Stimulated activated CD4-positive, alpha-beta T cell treated with anti-CD3 and anti-CD28 coated beads, Interleukin-12 subunit alpha, Interleukin-12 subunit beta, amount 100 ng/mL, for 48 hours (primary cell): ENCODE measurements at regions not wholly inside any gene's neighbourhood (a gene's known extent, or its start where the extent isn't known, plus 50 kb on each side); places are given as distances from the start of the nearest gene placed in this dataset.
A peak's percentile ranks its signal among the peaks of the same experiment; 100 is the strongest.
"Not testable (repeated sequence)": the region's sequence is repeated elsewhere in the genome, so short reads cannot be mapped to it uniquely, and the experiment has no call there.

Experiments used
- DNase-seq, 3 donors: peaks; one replicate each; pipeline ENCODE4 v3.0.0-alpha.2; 2020; ENCODE audit warnings: low read depth in 2 of 3, low spot score in 1 of 3

- no peak for DNase-seq
These were observed 101.3 kb downstream of the AKAP11 start for GRCh38 chr13:42373048-42373812.

- no peak for DNase-seq
These were observed 103.7 kb downstream of the AKAP11 start for GRCh38 chr13:42375663-42376062.

- DNase-seq = no peak
These were observed 105.9 kb downstream of the AKAP11 start for GRCh38 chr13:42377640-42378382.

GRCh38 chr13:42378383-42378780, 106.4 kb downstream of the AKAP11 start:
- DNase-seq = no peak

- DNase-seq = no peak
These were observed 107.3 kb downstream of the AKAP11 start for GRCh38 chr13:42379241-42379640.

GRCh38 chr13:42380420-42381164, 108.6 kb downstream of the AKAP11 start:
- no peak for DNase-seq

GRCh38 chr13:42381165-42381425, 109.1 kb downstream of the AKAP11 start:
- DNase-seq = no peak

GRCh38 chr13:42381426-42381825, 109.5 kb downstream of the AKAP11 start:
- DNase-seq = not testable (repeated sequence)

GRCh38 chr13:42383025-42383424, 111.1 kb downstream of the AKAP11 start:
- DNase-seq = no peak

GRCh38 chr13:42384265-42384664, 112.3 kb downstream of the AKAP11 start:
- no peak for DNase-seq

- no peak for DNase-seq
These were observed 116.4 kb downstream of the AKAP11 start for GRCh38 chr13:42388326-42388725.

GRCh38 chr13:42389041-42389440, 117.1 kb downstream of the AKAP11 start:
- no peak for DNase-seq

- no peak for DNase-seq
These were observed 120.2 kb downstream of the AKAP11 start for GRCh38 chr13:42392180-42392579.

- DNase-seq = no peak
These were observed 121.0 kb downstream of the AKAP11 start for GRCh38 chr13:42392716-42393572.

GRCh38 chr13:42393573-42394360, 121.8 kb downstream of the AKAP11 start:
- DNase-seq = no peak

- no peak for DNase-seq
These were observed 122.4 kb downstream of the AKAP11 start for GRCh38 chr13:42394361-42394708.

GRCh38 chr13:42394711-42395085, 122.7 kb downstream of the AKAP11 start:
- DNase-seq = no peak

- DNase-seq = no peak
These were observed 123.3 kb downstream of the AKAP11 start for GRCh38 chr13:42395086-42395821.

GRCh38 chr13:42396501-42396900, 124.5 kb downstream of the AKAP11 start:
- peak in 2 of 3 donors; percentile 51 to 63 for DNase-seq
